DMS114 treated with DMSO at 0.1 percent for 48 hours (cell line): ENCODE measurements at regions not wholly inside any gene's neighbourhood (a gene's known extent, or its start where the extent isn't known, plus 50 kb on each side); places are given as distances from the start of the nearest gene placed in this dataset.

Experiments used
- DNase-seq: peaks from one replicate; lab custom pipeline; 2025; ENCODE audit not compliant: unreplicated experiment; lab: John Stamatoyannopoulos, UW

DNA sequence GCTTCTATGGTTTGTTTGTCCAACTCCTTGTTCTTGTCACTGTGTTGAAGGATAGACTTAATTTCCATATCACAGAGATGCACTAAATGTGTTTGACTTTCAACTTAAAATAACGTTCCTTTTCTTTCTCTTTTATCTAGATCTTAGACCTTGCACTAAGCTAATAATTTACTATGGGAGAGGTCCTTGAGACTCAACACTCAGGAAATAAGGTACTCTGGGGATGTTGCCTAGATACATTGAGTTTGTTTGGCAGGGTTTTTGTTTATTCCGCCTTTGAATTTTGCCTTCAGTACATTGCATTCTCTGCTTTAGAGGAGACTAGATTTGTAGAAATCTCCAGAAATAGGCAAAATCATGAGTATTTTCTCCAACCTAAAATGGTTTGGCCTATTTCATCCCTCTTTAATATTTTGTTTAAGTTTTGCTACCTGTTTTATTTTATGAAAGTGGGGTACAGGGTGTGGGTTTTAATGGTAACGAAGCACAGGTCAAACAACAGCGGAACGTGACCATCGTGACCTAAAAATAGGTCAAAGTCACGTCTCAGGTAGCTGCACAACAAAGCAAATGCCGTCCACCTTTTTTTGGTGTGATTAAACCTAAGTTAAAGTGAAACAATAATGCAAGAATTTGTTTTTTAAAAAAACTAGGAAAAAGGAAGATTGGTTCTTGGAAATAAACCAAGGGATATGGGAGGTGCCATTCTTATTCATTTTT is 115.3 kb upstream of the CPSF6 start:
- no peak for DNase-seq

GRCh38 chr12:69129017-69129416 is 110.4 kb upstream of the CPSF6 start:
- DNase-seq = no peak

DNA sequence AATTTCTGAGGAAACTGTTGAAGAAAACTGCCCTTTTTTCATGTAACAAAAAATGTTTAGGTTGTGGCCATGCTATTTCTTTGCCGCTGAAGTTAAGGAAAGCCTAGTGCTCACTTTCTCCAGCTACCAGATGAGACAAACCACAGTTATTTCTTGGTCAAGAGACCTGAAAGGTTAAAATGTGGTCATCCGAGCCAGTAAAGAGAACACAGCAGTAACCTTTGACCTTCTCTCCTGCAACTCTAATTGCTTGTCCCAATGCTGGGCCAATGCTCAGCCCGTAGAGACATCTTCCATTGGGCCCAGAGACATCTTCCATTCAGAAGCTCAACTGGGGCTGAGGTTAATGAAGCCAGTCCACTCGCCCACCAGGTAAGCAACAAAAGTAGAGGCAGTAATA is 109.8 kb upstream of the CPSF6 start:
- no peak for DNase-seq

DNA sequence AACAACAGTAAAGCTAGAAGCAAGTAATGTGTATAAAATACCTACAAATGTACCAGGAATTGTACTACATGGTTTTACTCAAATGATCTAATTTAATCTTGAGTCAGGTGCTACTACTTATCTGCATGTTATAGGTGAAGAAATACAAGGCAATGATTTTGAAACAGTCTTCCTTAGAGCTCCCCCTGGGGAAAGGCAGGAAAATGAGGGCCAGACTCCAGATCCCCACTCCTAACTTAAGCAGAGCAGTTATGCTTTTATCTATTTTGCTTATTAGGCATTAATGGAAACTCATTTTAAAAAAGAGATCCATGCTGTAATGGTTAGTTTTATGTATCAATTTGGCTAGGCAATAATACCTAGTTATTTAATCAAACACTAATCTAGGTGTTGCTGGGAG is 109.3 kb upstream of the CPSF6 start:
- DNase-seq = no peak

DNA sequence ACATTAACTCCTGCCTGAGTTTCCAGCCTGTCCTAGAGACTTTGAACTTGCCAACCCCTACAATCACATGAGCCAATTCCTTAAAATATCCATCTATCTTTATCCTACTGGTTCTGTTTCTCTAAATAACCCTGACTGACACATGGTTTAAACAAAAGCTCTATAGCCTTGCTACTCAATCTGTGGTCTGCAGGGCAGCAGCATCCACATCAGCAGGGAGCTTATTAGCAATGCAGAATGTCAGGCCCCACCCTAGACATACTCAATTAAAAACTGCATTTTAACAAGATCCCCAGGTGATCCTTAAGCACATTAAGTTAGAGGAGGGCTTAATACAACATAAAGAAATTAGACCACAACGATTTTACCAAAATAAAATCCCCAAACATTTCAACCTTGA is 108.3 kb upstream of the CPSF6 start:
- DNase-seq = no peak

GRCh38 chr12:69136931-69137613 is 102.3 kb upstream of the CPSF6 start:
- DNase-seq = no peak

DNA sequence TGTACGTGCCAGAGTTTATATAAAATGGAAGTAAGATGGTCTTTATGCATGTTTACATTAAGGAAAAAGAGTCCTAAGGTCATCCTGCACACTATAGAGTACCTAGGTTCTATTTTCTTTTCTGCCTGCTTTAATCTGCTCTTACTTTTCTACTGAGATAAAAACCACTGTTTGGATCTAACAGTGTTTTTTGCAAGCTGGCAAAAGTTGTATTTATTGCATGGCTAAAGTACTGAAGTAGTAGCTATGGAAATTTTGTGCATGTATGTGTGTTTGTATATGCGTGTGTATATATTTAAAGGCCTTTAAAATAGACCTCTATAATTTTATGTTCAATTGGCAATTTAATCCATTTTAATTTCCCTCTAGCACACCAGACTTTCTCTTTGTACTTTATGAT is 98.3 kb upstream of the CPSF6 start:
- no peak for DNase-seq

DNA sequence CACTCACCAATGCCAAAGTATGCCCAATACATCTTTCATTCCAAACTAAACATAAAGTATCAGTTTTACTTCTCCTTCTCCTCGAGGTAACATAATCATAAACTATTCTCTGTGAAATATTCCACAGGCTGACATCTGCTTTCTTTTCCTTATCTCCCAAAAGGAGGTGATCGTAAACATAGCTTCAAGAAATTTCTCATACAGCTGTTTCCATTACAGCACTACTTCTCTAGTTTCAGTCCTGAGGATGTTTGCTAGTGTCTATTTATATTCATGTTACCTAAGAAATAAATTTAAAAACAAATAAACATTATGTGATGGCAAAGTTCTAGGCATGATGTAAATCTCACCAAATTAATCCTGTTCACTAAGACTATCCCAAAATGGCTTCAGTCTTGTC is 90.1 kb upstream of the CPSF6 start:
- DNase-seq = no peak

GRCh38 chr12:69150083-69150795 is 89.1 kb upstream of the CPSF6 start:
- no peak for DNase-seq

GRCh38 chr12:69150796-69151127 is 88.6 kb upstream of the CPSF6 start:
- no peak for DNase-seq

DNA sequence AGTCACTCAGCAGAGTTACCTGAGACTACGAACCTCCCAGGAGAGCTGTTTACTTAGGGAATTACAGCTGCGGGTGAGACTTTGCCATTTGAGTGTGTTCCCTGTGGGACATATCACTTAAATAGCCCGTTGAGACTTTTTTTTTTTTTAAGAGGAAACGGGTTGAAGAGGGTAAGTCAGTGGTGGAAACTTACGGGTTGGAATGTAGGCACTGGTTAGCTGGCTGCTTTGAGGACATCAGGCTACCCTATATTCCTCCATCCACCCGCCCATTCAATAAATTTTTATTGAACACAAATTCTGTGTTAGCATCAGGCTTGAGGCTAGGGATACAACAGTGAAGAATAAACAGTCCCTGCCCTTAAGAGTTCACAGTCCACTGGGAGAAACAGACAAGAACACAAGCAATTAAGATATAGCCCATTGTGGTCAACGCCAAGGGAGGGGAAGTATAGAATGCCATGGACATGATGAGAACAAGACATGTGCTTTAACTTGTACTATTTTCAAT is 88.1 kb upstream of the CPSF6 start:
- DNase-seq = no peak

GRCh38 chr12:69154585-69155363 is 84.6 kb upstream of the CPSF6 start:
- peak; percentile 78 for DNase-seq

GRCh38 chr12:69157023-69157655 is 82.2 kb upstream of the CPSF6 start:
- DNase-seq = no peak

GRCh38 chr12:69161829-69162228 is 77.5 kb upstream of the CPSF6 start:
- no peak for DNase-seq

DNA sequence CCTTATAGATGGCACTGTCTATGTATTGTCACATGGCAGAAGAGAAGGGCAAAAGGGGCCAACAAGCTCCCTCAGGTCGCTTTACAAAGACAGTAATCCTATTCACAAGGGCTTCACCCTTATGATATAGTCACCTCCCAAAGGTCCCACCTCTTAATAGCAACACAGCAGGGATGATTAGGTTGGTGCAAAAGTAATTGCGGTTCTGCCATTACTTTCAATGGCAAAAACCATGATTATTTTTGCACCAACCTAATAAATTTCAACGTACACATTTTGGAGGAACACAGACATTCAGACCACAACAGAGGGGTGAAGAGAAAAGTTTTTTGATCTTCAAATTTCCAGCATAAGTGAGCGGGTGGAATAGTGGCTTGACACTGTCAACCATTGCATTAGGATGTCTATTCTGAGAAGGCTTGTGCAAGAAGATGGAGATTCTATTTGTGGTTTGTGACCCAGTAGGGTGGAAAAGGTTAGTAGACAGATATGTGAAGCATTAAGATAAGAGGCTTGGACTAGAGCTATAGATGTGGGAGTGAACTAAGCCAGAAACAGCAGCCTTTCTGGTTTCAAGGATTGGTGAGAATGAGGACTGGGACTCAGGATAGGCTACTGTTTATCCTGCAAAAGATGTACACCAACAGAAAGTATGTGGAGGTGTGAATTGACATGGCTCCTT is 75.5 kb upstream of the CPSF6 start:
- DNase-seq = no peak

GRCh38 chr12:69167648-69168165 is 71.7 kb upstream of the CPSF6 start:
- no peak for DNase-seq

DNA sequence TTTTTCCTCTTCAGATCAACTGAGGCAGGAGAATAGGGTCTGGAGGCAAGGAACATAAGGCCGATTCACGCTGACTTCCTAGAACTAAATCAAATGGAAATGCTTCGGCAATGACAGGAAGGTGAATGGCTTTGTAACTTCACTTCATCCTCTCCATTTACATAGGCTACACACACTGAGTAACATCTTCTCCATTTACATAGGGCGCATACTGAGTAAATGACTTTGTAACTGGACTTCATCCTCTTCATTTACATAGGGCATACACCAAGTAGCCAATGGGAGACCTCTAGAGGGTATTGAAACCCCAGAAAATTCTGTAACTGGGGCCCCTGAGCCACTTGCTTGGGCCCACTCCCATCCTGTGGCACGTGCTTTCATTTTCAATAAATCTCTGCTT is 71.0 kb upstream of the CPSF6 start:
- no peak for DNase-seq

DNA sequence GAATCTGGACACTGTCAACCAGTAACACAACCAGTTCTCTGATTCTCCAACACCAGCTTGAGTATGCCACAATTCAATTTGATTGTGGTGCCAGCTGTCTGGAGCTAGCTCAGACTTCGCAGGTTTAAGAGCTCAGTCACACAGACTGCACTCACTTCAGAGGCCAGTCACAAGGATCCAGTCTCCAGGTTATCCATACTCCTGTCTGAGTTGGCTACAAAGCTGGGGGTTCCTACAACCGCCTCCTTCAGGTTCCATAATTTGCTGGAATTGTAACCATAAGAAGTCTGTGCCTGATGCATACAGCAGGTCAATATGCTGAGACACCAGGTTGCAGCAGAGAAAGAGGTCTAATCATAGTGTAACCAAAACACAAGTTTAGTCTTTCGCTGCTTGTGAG is 70.5 kb upstream of the CPSF6 start:
- no peak for DNase-seq

- DNase-seq = no peak
Measured at GRCh38 chr12:69170293-69170692, 69.1 kb upstream of the CPSF6 start.

- no peak for DNase-seq
Measured at GRCh38 chr12:69171881-69172280, 67.5 kb upstream of the CPSF6 start.
